Vagina (tissue), 2 donors: ENCODE measurements at regions not wholly inside any gene's neighbourhood (a gene's known extent, or its start where the extent isn't known, plus 50 kb on each side); places are given as distances from the start of the nearest gene placed in this dataset.

Experiments used
- DNase-seq, 2 donors: peaks; one replicate each; pipeline ENCODE4 v3.0.0-alpha.2; 2017; ENCODE audit errors: extremely low spot score in 2 of 2
- H3K27ac ChIP-seq: fragments of 200-600 bp; sonication (generic); one replicate; pipeline ENCODE4 v1.5.1; 2019
- H3K27me3 ChIP-seq: fragments of 200-600 bp; sonication (generic); one replicate; pipeline ENCODE4 v1.5.1; 2019
- H3K36me3 ChIP-seq, 2 donors: fragments of 200-600 bp; sonication (generic); one replicate each; pipeline ENCODE4 v1.5.1; 2017 to 2019
- H3K4me1 ChIP-seq: fragments of 200-600 bp; sonication (generic); one replicate; pipeline ENCODE4 v1.5.1; 2019
- H3K4me3 ChIP-seq, 2 donors: fragments of 200-600 bp; sonication (generic); 1 replicate in 1 of 2; 2 replicates in 1 of 2; pipeline ENCODE4 v1.5.1; 2016 to 2019
- H3K9me3 ChIP-seq: fragments of 200-600 bp; sonication (generic); one replicate; pipeline ENCODE4 v1.5.1; 2019
- CTCF ChIP-seq, 3 experiments: fragments of 450-650 bp in 2 of 3; fragments of 200-600 bp in 1 of 3; sonication (generic) in 1 of 3; IDR thresholded peaks; one replicate each; pipeline ENCODE4 v1.5.1; 2017 to 2019; ENCODE audit warnings: antibody characterized with exemption in 3 of 3, mild to moderate bottlenecking in 2 of 3, moderate library complexity in 2 of 3
- POLR2A ChIP-seq, 2 donors: fragments of 450-650 bp; IDR thresholded peaks; one replicate each; pipeline ENCODE4 v1.6.1; 2017; ENCODE audit warnings: antibody characterized with exemption in 2 of 2, mild to moderate bottlenecking in 2 of 2, moderate library complexity in 2 of 2
- POLR2AphosphoS5 ChIP-seq, 2 donors: sonication (generic); formaldehyde crosslinking; IDR thresholded peaks; one replicate each; pipeline ENCODE4 v1.9.0; 2017; ENCODE audit warnings: antibody characterized with exemption in 2 of 2, mild to moderate bottlenecking in 2 of 2, low read depth in 1 of 2; ENCODE audit not compliant: insufficient read depth in 1 of 2
- intact Hi-C: fragments of 100-400 bp; cut with DNase I; formaldehyde crosslinking; loops from one replicate; pipeline ENCODE4 v1.15.1; 2023

DNA sequence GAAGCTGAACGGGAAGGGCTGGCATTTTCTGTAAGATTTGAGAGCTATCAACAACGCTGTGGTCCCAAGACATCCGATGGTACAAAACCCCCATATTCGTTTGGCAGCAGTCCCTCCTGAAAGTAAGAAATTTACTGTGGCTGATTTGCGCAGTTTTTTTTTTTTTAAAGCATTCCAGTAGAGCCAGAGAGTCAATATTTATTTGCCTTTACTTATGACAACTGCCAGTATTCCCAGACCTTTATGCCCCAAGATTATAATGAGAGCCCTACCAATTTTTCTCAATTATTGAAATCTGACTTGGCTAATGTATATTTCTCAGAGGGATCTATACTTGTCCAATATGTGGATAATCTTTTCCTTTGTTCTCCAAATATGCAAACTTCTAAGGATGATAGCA is 157.5 kb upstream of the SPIN4 start:
- H3K9me3 ChIP-seq = no peaks in the 10 kb centered on the region
- intact Hi-C loops = no loop called here
- DNase-seq = no peak
- peaks cover 3% of the 10 kb centered on the region for H3K4me1 ChIP-seq
- H3K36me3 ChIP-seq = no peaks in the 10 kb centered on the region
- no peak overlapping the region for H3K4me3 ChIP-seq
- TF ChIP-seq POLR2AphosphoS5 (IDR thresholded peaks at IDR 0.05; ENCODE audit: insufficient read depth in 1 of 2, low read depth in 1 of 2) = no peak
- no peak for TF ChIP-seq POLR2A (IDR thresholded peaks at IDR 0.05)
- no peak for TF ChIP-seq CTCF (IDR thresholded peaks at IDR 0.05)
- no peak overlapping the region for H3K27ac ChIP-seq
- no peaks in the 10 kb centered on the region for H3K27me3 ChIP-seq

- no peaks in the 10 kb centered on the region for H3K9me3 ChIP-seq
- no peak overlapping the region for H3K27ac ChIP-seq
- H3K27me3 ChIP-seq = no peaks in the 10 kb centered on the region
- intact Hi-C loops = no loop called here
- H3K4me1 ChIP-seq = no peaks in the 10 kb centered on the region
- H3K36me3 ChIP-seq = no peaks in the 10 kb centered on the region
- no peak for DNase-seq
- H3K4me3 ChIP-seq = no peak overlapping the region
- TF ChIP-seq POLR2AphosphoS5 (IDR thresholded peaks at IDR 0.05; ENCODE audit: insufficient read depth in 1 of 2, low read depth in 1 of 2) = no peak
- TF ChIP-seq POLR2A (IDR thresholded peaks at IDR 0.05) = no peak
- TF ChIP-seq CTCF (IDR thresholded peaks at IDR 0.05) = no peak
These were observed 155.2 kb upstream of the SPIN4 start for GRCh38 chrX:63506320-63506719.

- intact Hi-C loops = no loop called here
- Histone ChIP-seq H3K9me3 (no peaks in the 10 kb centered on the region), H3K4me1 (no peaks in the 10 kb centered on the region), H3K27me3 (no peaks in the 10 kb centered on the region), H3K27ac (no peak overlapping the region), H3K4me3 (no peak overlapping the region), H3K36me3 (no peaks in the 10 kb centered on the region)
- TF ChIP-seq POLR2AphosphoS5 (IDR thresholded peaks at IDR 0.05; ENCODE audit: insufficient read depth in 1 of 2, low read depth in 1 of 2) = no peak
- TF ChIP-seq CTCF (IDR thresholded peaks at IDR 0.05) = no peak
- no peak for TF ChIP-seq POLR2A (IDR thresholded peaks at IDR 0.05)
- no peak for DNase-seq
These were observed 152.4 kb upstream of the SPIN4 start for GRCh38 chrX:63503541-63503940.

GRCh38 chrX:63488546-63489373 is 137.6 kb upstream of the SPIN4 start:
- no peaks in the 10 kb centered on the region for H3K36me3 ChIP-seq
- intact Hi-C loops = no loop called here
- no peaks in the 10 kb centered on the region for H3K9me3 ChIP-seq
- no peak for TF ChIP-seq CTCF (IDR thresholded peaks at IDR 0.05)
- no peak for TF ChIP-seq POLR2A (IDR thresholded peaks at IDR 0.05)
- TF ChIP-seq POLR2AphosphoS5 (IDR thresholded peaks at IDR 0.05; ENCODE audit: insufficient read depth in 1 of 2, low read depth in 1 of 2) = no peak
- H3K4me3 ChIP-seq = no peak overlapping the region
- no peaks in the 10 kb centered on the region for H3K27me3 ChIP-seq
- H3K27ac ChIP-seq = no peak overlapping the region
- H3K4me1 ChIP-seq = no peaks in the 10 kb centered on the region
- DNase-seq = no peak

GRCh38 chrX:63475200-63475599 is 124.1 kb upstream of the SPIN4 start:
- no peak overlapping the region for H3K4me3 ChIP-seq
- no peak for DNase-seq
- no peak overlapping the region for H3K27ac ChIP-seq
- peaks cover 11% of the 10 kb centered on the region for H3K9me3 ChIP-seq
- no peaks in the 10 kb centered on the region for H3K27me3 ChIP-seq
- no peaks in the 10 kb centered on the region for H3K36me3 ChIP-seq
- no peak for TF ChIP-seq CTCF (IDR thresholded peaks at IDR 0.05)
- intact Hi-C loops = no loop called here
- H3K4me1 ChIP-seq = no peaks in the 10 kb centered on the region
